HG02763 (cell line): ENCODE measurements at regions not wholly inside any gene's neighbourhood (a gene's known extent, or its start where the extent isn't known, plus 50 kb on each side); places are given as distances from the start of the nearest gene placed in this dataset.

Experiments
- ATAC-seq: cut with Tn5 transposase; IDR thresholded peaks from one replicate; pipeline ENCODE4 v1.9.1; 2021; ENCODE audit warnings: mild to moderate bottlenecking, moderate library complexity; ENCODE audit not compliant: unreplicated experiment

- no peak for ATAC-seq
Measured at GRCh38 chr2:64196963-64197362, 52.7 kb upstream of the PELI1 start.

- no peak for ATAC-seq
Measured at GRCh38 chr2:64201151-64201550, 56.9 kb upstream of the PELI1 start.

DNA sequence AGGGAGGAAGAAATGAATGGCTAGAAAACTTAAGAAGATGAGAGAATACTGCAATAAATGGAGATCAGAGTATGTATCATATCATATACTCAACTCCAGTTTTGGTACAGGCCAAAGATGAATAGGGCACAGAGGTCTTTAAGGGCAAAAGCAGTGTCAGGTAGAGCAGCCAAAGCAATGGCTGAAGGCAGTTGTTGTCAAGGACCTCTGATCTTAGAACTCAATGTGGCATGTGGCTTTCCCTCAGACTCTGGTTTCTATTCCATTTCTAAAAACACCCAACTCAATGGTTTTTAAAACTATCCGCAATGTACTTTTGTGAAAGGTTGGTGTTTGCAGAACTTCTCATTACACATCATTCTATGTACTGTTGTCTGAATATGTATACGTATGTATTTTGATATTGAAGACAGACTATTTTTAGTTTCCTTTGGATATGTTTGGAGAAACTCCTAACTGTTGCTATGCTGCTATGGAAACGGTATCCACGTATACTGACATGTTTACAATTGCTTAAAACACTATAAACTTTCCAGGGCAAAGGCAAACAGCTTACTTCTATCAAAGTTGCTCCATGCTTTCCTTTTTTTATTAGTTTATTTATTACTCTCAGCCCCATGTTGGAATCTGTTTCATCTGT, 58.1 kb upstream of the PELI1 start:
- no peak for ATAC-seq

DNA sequence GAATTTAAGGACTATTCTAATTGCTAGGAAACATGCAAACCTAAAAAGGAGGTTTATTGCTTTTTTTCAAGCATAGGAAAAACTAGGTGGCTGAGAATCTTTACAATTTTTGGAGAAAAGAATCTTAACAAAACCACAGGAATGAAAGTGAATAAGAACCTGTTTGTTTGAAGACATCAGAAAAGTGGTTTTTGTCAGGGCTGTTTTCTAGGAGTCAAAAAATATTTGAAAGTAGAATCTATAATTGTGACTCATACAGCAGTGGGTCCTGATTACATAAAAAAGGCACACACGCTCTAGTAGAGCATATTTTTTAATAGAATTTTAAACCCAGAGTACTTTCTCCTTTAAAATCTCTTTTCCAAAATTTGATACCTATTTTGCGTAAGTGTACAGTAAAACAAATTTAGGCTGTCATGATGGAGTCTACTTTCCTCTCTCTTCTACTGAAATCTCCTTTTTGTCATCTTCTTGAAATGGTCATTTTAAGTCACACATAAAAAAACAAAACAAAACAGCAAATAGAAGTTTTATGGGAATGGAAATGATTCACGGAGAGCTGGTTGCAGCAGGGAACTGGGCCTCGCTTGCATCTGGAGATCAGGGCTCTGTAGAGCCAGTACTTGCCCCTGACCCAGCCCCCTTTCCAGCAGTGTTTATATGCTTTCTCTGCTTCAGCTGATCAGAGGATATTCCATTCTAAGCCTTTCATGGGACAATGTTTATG, 59.1 kb upstream of the PELI1 start:
- no peak for ATAC-seq

DNA sequence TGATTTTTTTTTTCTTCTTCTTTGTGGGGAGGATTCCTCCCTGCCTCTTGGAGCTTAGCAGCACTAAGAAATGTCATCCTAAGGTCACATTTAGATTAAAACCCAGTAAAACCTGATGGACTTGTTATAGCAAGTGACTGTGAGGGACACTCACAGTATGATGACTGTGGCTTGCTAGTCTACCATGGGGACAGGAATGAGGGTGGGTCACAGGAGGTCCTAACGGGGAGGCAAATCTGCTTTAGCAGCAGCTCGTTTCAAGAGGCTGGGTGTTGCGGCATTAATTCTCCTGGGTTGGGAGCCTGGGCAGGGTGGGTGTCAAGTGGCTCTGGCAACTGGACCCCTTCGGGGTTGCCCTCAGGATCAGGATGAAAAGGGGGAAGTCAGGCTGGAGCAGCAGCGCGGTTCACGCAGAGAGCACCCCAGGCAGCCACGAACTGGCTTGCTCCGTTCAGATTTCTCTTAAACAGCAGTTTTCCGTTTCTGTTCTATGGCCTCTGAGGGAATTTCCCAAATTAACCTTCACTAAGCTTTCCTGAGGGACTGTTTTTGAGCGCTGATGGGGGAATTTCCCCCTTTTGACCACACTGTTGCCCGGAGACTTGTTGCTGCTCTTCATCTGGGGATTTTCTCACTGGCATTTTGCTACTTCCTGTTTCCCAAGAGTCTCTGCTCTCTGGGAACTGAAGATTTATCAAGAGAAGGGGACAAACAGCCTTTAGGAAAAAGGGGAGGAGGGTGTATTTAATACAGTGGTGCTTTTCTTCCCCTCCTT, 59.8 kb upstream of the PELI1 start:
- ATAC-seq, result peak; percentile 63

DNA sequence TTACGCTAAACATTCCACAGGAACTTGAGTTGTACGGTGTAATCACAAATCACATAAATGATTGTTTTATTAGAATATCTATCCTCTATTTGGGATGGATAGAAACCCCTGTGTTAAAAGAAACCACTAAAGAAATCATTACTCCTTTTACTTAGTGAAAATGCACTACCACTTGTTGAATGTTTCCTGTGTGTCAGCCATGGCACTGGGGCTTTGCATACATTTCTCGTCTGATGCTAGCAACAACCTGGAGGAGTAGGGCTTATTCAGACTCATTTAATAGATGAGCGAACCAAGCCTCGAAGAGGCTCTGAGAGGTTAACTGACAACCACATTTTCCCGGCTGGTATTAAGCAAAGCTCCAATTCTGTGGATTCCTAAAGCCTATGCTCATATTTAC, 60.5 kb upstream of the PELI1 start:
- ATAC-seq, result no peak

DNA sequence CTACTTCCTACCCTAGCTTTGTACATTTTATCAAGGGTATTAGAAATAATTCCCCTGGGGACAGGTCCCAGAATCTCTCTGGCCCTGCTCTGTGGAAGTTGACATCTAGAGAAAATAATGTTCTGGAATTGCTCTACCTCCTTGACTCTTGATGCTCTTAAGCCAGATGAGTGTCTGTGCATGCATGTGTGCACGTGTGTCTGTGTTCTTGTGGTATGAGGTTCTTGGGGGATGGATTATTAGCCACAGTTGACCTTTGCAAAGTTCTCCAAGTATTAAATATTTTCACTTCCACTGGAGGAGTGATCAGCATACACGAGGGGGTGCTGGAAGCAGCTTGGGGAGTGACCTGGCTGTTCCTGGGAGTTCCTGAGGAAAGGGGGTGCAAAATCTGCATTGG, 61.2 kb upstream of the PELI1 start:
- no peak for ATAC-seq

GRCh38 chr2:64207573-64207972, 63.4 kb upstream of the PELI1 start:
- ATAC-seq, result no peak

DNA sequence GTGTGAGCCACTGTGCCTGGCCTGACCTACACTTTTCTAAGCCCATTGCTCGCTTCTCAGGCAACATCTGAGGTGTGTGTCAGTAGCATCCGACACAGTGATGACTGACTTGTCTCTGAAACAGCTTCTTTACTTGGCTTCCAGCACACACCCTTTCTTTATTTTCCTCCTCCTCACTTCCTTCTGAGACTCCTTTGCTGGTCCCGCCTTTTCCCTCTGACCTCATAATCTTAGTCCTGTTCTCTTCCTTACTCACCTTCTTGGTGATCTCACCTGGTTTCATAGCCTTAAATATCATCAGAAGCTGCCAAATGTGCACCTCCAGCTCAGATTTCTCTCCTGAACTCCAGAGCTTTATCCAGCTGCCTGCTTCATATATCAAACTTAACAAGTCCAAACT, 66.6 kb upstream of the PELI1 start:
- no peak for ATAC-seq

DNA sequence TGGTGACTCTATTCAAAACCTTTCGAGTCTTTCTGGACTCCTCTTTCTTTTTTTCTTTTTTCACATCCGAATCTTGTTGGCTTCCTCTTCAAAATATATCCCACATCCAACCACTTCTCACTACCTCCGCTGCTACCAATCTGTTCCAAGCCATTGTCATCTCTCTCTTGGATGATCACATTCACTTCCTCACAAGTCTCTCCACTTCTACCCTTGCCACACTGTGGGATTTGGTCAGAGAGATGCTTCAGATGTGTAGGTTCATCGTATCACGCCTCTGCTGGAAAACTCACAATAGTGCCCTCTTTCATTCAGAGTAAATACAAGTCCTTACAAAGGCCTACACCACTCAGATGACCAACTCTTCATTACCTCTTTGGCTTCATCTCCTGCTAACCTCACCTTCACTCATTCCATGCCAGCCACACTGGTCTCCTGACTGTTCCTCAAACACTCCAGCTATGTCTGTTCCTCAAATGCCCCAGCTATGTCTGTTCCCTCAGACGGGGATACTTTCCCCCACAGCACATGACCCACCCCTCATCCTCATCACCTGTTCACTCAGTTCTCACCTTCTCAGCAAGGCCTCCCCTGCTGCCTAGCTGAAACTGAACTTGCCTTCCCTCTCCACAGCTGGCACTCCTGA, 67.2 kb upstream of the PELI1 start:
- ATAC-seq, result no peak

- ATAC-seq, result no peak
Measured at GRCh38 chr2:64212346-64212745, 68.1 kb upstream of the PELI1 start.

DNA sequence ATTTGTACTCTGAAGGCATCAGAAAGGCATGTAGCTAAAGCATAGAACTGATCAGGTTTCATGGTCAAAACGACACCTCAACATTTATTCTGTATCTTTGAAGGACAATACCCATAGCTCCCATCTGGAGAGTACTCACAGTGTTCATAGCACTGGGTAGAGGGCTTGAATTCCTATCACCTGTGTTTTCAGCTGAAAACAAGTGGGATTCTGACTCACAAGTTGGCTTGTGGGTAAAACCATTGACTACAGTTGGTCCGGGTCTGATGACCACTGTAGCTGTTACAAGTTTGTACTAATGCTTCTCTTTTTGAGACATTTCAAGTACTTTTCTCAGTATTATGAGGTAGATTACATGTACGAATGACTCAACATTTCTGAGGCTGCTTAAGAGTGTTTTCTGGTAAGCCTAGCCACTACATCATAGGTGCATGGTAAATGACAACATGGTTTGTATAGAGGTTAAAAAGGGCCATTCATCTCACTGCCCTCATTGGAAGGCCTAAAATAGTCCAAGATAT, 68.6 kb upstream of the PELI1 start:
- ATAC-seq, result peak; percentile 30

DNA sequence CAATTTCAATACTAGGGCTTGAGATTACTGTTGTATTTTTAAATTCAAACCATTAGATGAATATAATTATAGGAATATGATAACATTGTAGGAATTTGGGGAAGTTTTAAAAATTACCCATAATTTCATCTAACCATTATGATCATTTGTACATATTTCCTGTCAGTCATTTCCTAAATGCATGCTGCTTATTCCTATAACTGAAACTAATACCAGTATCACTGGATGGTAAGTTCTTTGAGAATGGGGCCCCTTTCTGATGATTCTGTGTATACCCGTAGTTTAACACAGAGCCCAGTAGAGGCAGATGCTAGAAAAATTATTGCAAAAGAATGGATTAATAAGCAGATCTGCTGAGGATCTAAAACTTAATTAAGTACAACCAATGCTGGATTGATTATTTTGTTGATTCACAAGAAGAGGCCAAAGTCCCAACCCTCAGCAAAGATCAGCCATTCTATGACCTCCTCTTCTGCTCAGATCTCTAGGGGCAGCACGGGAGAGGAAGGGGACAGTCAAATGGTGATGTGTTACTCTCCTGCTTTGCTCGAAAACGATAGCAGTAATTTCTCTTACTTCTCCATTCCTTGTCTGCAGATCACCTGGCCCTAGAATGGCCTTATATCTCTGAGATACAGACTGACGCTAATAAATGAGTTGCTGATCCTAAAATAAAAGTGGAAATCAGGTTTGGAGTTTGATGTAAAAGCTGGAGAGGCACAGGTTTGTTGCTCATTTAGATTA, 69.5 kb upstream of the PELI1 start:
- peak; percentile 34 for ATAC-seq

DNA sequence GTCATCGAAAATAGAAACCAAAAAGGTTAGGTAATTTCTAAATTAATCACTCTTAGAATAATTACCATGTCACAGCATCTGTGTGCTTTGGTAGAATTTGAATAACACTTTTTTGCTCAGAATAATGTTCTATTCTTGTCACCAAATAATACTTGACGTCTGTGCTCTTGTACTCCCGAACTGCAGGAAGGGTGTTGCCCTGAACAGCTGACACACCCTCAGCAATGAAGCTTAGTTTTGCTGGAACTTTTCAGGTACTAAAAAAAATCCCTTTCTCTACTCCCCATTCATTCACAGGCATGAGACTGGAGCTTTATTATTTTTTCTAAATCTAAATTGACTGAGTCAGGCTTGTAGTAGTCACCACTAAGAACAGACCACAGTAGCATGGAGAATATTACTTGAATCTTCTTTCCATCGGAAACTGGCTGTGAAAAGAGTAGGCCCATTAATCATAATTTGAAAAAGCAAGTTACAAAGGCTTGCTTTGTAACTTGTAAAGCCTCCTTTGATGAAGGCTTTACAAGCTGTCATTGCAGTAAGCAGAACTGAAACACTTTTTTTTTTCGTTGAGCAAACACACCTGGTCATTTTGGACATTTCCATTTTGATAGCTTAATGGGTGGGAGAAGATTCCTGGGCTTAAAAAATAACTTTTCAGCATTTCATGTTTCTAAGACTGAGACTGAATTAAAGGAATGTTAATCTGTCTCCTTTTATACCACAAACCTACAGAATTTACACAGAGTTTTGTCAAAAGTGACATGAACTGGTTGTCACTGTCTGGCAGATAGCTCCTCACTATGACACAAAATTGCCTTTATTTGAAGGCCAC, 70.3 kb upstream of the PELI1 start:
- ATAC-seq, result peak; percentile 49

DNA sequence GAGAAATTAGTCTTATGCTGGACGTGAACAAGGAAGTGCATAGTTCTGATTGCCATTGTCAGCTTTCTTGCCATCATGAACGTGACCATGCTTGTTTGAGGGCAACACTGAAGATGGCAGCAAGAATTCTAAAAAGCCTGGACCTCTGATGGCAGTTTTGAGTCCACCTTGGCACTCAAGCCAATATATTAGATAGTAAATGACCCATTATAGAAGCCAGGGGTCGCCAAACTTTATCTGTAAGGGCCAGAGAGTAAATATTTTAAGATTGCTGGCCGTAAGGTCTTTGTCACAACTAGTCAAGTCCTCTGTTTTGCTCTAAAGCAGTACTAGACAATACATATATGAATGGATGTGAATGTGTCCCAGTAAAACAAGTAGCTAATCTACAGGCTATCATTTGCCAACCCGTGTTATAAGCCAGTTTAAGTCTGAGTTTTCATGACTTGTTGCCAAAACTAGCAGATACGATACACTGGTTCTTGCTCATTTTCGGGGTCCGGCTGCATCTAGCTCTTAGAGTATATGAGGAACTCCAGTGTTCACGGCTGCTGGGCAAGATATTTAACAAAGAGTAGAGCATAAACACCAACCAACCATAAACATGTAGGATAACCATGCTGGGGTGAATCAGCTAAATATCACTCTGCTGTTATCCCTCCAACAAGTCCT, 73.1 kb upstream of the PELI1 start:
- ATAC-seq, result no peak

- no peak for ATAC-seq
Measured at GRCh38 chr2:64218137-64218802, 74.0 kb upstream of the PELI1 start.

- ATAC-seq, result no peak
Measured at GRCh38 chr2:64219149-64219548, 74.9 kb upstream of the PELI1 start.

DNA sequence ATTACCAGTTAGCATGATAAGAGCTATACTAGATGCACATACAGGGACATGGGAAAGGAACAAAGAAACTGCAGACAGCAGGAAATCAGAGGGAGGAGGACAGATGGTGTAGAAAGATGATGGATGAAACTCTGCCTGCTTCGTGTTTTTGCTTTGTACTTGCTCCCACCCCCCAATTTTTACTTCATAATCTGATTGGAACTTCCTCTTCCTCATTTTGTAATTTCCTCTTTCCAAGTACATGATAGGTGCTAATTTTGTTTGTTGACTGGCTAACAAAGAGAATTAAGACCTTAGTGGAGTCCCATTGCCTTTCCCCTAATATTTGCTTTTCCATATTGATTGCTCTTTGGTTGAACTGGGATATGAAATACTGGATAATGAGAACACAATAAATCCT, 76.0 kb upstream of the PELI1 start:
- ATAC-seq, result no peak
